NCI-H2227 (cell line): ENCODE measurements at regions not wholly inside any gene's neighbourhood (a gene's known extent, or its start where the extent isn't known, plus 50 kb on each side); places are given as distances from the start of the nearest gene placed in this dataset.
A peak's percentile ranks its signal among the peaks of the same experiment; 100 is the strongest.

Experiments
- DNase-seq: peaks from one replicate; lab custom pipeline; 2025; ENCODE audit not compliant: unreplicated experiment; lab: John Stamatoyannopoulos, UW

DNA sequence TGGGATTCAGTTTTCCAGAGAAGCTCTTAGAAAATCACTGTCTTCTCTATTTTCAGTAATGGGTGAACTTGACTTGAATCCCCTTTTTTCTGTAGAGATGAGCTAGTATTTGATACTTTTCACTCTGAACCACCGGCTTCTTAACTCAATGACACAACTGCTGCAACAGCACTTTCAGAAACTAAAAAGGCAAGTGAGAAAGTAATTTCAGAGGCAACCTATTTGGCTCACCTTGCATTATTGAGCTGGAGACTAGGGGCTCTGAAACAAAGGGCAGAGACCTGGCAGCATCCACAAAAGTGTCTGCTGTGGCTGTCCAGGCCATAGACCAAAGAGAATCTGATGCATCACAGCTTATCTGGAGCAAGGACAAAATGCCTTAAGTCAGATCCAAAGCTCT, 289.8 kb upstream of the IRAK1BP1 start:
- DNase-seq: no peak

DNA sequence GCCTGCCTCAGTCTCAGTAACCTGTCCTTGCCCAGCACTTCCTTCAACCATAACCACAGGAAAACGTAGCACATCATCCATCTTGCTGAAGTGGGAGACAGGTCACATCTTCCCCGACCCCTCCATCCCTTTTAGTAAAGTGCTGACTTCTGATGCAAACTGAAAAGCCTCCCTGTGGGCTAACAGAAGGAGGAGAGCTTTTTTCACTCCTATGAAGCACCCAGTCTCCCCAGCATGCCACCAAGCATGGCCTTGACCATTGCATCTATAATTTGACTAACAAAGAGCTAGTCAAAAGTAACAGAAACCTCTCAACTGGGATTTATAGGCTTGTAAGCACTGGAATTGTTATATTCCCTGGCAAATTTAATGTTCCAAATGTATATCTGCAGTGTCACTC, 288.9 kb upstream of the IRAK1BP1 start:
- DNase-seq: no peak

DNA sequence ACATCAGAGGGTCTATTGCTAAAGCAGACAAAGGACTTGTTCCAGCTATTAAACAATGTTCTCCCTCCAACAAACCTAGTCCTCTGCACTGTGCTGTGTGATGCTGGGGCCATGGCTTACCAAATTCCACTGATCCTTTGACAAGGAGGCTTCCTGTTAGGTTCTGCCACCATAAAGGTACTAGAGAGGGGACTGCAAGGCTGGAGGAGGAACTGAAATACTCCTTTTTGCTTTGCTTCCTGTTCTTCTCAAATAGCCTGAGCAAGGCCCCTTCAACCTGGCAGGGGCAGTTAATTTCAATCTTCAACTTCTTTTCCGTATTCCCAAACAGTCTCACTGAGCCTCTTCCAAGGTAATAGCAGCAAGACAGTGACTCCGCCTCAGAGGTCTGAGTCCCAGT, 286.4 kb upstream of the IRAK1BP1 start:
- DNase-seq: no peak

DNA sequence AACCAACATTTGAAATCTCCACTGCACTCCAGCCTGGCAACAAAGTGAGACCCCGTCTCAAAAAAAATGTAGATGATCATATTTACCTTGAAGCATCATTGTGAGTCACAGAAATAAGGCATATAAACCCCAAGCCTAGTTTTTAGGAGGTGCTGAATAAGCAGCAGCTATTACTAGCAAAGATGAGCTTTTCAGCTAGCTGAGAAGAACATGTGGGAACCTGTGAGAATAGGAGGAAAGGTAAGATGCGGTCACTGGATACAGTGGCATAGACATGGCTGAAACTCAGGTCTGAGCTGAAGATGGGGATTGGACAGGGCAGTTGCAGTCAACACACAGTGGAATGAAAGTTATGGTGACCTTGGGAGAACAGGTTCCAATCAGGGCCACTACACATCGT, 284.3 kb upstream of the IRAK1BP1 start:
- no peak for DNase-seq

DNA sequence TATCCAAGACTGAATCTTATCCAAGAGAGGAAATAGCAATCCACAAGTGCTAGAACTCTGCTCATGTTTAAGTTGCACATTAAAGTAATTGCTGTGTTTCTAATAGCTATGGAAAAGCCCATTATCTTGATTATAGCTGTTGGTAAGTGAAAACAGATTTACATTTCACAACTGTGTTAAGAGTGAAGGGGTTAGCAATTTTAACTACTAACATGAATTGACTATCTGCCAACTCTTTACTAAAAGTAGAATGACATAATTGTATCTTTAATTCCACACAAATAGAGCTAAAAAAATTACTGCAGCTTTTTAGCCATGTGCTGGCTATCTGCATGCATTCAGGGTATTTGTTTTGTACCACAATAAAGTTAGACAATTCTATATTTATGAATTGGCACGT, 277.9 kb upstream of the IRAK1BP1 start:
- DNase-seq: no peak

DNA sequence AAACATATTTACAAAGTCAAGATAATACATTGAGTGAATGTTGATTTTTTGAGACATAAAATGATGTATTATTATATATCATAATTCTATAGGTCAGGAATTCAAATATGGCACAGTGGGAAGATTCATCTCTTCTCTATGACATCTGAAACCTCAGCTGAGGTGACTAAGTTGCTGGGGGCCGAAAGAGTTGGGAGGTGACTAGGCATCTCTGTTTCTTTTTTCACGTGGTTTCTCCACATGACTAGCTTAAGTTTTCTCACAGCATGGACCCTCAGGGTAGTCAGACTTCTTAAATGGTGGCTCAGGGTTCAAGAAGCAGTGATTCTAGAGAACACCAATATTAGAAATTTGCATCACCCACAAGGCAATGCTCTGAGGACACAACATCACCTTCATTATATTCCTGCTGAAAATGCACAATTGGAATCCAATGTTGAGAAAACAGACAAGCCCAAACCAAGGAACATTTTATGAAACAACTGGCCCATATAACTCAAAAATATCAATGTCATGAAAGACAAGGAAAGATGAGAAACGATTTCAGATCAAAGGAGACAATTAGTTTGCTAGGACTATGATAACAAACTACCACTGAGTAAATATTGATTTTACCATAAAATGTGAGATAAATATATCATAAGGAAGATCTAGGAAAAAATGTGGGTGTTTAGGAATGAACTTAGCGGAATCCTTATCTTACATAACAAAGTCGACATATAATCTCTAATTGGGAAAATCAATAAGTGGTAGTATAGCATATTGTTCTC, 273.3 kb upstream of the IRAK1BP1 start:
- no peak for DNase-seq

DNA sequence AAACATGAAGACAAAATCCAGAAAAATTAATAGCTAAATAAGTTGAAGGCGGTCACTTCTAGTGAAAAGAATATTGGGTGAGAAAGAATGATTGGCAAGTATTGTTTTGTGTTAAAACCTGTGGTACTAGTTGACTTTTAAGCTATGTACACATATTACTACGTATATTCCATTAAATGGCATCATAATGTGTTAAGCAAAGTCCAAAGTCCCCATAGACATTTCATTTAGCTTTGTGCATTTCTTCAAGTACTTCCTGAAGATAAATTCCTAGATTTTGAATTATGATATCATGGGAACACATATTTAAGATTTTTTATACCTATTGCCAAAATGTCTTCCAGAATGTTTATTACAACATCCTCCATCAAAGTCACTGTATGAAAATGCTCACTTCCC, 272.7 kb upstream of the IRAK1BP1 start:
- no peak for DNase-seq

DNA sequence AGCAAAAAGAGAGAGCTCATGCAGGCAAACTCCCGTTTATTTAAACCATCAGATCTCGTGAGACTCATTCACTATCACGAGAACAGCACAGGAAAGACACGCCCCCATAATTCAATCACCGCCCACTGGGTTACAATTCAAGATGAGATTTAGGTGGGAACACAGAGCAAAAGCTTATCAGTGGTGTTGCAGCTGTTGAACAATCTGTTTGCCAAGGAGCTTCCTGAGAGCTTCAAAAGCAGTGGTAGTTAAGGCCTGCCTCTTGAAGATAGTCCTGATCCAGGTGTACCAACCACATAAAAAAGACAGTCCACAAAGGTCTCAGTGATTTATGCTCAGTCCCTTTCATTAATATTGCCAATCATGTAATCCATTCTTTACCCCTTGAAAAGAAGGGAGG, 269.4 kb upstream of the IRAK1BP1 start:
- no peak for DNase-seq

DNA sequence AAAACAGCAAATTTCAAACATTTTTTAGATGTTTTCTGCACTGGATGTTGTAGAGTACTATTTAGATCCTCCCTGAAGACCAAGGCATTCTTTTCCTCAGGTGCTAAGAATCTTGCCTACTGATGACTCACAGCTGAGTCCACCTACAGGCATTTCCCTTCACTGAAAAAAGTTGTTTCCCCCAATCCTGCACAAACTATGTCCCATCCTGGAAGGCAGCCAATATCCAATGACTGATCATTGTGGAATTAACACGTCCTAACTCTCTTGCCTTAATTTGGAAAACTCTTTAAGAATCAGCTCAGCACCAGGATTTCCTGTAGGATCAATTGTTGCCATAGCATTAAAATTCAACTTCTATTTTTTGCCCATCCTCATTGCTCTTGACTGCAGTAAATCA, 268.4 kb upstream of the IRAK1BP1 start:
- no peak for DNase-seq

DNA sequence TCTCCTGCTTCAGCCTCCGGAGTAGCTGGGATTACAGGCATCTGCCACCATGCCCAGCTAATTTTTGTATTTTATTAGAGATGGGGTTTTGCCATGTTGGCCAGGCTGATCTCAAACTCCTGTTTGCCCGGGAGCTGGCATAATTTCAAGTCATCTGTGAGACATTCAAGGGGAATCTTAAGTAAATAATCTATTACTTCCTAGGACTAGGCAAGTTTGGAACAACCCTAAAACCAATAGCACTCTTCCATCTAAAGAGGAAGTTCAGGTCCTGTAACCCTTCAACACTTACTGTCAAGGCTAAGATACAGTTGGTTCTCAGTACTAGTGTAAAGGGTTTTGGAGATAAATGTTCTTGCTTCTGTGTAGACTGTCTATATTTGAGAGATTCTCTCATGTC, 267.8 kb upstream of the IRAK1BP1 start:
- no peak for DNase-seq

DNA sequence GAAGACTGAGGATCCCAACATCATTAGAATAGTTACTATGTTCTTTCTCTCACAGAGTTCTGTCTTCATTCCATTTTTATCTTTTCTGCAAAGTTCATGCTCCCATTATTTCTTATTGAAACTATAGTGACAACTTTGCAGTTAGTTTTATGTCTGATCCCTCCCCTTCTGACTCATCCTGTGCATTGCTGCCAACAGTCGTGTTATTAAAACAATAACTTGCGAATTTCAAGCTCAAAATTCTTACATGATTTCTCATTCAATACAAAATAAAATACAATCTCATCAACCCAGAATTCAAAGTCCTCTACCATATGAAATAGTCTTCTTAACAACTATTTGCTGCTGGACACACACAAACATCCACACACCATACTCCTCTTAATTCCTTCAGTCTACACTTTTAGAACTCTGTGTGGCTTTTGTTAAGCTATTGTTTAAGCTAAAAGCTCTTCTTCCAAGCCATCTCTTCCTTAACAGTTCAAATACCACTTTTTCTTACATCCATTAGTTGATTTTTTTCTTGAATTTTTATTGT, 261.4 kb upstream of the IRAK1BP1 start:
- DNase-seq: no peak

DNA sequence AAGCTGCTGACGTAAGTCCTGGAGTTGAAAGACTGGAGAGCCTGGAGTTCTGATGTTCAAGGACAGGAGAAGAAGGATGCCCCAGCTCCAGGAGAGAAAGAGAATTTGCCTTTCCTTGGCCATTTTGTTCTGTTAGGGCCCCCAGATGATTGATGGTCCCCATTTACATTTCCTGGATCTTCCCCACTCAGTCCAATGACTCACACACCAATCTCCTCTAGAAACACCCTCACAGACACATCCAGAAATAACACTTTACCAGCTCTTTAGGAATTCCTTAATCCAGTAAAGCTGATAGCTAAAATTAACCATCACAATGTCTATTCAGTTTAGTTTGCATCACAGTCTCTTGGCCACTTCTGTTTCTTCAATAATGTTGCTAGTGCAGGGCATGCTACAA, 260.2 kb upstream of the IRAK1BP1 start:
- no peak for DNase-seq

DNA sequence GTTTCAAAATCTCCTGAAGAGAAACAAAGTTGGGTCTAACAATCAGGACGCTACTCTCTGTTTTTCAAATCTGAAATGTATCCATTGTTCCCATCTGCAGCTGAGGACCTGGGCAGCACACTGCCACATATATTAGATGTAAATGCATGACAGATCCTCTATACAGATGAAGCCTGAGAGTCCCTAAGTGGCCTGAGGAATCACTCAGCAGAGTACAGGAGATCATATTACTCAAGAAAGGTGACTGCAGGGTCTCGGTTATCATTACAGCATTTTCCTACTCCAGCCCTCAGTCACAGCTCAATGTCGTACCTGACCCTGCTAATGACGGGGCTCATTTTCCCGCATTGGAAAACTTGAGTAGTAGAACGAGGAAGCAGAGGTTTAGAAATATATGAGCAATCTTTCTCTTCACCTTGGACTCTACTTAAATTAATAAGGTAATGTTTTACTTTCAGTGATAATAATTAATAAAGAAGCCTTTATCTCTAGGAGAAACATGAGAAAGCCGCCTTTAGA, 256.2 kb upstream of the IRAK1BP1 start:
- peak; percentile 18 for DNase-seq

DNA sequence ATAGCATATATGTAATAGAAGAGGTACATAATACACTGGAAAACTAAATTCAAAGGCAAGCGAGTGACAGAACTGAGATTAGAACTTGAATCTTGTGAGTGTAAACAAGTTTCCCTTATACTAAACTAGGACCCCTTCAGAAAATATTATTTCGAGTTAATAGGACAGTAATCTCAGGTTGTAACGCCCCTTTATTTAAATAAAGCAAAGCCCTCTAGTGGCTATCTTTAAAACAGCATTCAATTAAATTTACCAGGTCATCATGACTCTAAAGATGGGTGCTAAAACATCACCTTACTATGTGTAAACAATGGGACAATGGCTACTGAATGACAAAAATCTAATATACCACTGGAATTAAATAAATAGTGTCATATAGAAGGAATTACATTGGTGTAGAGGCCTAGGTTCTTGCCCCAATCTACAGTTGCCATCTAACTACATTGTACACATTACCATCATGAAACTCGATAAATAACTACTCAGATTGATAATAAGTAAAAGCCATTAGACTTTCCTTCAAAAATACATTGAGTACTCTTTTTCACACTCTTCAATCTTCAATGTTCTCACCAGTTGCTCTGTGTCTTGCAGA, 255.4 kb upstream of the IRAK1BP1 start:
- no peak for DNase-seq

DNA sequence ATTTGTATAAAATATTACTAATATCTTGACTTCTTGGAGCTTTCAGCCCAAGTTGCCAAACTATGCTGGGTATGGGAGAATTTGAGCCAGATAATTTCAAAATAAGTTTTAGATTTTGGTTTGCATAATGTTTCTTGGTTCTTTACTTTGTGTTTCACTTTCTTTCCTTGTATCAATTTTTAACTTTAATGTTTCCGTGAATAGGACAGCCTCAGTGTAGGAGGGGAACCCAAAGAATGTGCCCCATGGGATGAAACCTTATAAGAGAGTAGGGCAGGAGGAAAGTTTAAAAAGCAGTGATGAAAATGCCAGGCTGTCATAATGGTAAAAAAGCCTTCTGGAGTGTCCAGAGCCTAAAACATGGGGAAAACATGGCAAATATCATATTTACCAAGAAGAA, 252.4 kb upstream of the IRAK1BP1 start:
- DNase-seq: no peak

DNA sequence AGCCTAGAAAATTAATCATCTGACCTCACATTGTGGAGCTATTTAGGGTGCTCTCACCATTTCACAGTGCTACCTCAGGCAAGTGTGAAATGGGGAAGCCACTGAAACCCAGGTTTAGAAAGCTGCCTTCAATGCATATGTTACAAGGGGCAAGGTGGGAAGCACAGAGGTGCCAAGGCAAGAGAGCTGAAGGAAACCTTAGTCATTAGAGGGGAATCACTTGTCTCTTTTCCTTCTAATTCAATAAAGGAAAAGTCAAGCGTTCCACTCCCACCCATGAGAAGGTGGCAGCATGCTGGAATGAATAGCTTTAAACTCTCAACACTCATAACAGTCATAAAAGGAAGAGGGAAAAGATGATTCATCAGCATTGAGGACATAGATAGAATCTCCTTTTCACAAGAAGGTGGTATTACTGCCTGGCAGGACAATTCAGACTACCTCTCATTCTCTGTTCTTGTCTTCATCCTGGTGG, 251.9 kb upstream of the IRAK1BP1 start:
- no peak for DNase-seq

DNA sequence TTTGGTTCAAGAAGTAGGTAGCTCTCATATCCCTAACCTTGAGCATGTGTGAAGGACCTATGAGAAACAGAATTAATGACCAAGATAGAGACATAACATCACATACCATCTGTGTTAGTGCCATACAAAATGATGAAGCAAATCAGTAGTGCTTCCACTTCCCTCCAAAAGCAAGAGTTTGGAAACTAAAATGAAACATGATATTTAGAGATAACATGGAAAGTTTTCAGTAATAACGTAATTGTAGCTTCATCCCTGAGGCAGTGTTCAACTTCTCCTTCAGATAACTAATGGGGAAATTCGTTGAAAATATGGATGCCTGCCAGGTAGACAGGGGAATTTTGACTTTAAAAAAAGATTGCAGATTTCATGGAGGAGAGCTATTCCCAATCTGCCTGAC, 248.4 kb upstream of the IRAK1BP1 start:
- no peak for DNase-seq

DNA sequence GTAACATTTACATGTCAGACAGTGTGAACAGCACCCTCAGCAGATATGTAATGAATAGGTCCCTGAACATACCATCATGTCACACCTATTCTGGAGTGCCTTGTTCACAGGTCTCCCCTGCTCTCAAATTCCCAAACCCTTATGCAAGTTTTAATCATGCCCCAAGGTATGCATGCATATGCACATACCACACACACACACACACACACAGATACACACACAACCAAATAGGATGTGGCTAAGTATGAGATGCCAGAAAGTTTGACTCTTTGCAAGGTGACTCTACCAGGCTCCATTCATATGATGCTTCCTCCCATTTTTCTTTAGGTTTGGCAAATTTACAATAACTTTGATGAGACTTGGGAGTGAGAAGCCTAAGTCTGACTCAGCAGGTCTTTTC, 243.8 kb upstream of the IRAK1BP1 start:
- no peak for DNase-seq

DNA sequence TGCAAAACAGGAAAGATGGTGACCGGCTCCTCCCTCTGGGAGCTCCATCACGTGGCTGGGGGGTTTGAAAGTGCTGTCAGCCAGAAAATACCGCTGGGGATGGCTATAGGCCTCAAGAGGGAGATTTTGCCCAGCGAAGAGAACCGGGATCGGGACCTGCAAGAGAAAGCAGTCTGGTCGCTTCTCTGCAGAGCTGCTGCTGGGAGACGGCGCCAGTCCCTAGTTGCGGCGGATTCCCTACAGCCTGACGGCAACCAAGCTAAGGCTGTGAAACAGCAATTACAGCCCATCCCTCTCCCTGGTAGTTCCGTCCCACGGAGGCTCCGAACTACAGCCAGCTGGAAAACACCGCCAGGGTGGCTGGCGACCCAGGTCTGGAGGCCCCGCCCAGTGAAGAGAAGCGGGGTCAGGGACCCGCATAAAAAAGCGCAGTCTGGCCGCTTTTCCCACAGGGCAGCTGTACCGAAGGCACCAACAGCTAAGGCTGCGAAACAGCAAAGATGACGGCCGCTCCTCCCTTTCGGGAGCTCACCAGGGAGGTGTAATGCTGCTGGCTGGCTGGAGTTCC, 238.1 kb upstream of the IRAK1BP1 start:
- peak; percentile 19 for DNase-seq

DNA sequence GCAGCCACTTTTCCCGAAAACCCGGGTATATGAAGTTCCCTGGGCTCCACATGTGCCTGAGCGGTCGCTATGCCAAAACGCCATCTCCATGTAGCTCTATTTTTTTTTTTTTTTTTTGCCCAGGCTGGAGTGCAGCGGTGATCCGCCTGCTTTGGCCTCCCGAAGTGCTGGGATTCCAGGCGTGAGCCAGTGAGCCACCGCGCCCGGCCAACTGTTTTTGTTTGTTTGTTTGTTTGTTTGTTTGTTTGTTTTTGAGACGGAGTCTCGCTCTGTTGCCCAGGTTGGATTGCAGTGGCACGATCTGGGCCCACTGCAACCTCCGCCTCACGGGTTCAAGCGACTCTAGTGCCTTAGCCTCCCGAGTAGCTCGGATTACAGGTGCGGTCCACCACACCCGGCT, 237.5 kb upstream of the IRAK1BP1 start:
- DNase-seq: no peak

DNA sequence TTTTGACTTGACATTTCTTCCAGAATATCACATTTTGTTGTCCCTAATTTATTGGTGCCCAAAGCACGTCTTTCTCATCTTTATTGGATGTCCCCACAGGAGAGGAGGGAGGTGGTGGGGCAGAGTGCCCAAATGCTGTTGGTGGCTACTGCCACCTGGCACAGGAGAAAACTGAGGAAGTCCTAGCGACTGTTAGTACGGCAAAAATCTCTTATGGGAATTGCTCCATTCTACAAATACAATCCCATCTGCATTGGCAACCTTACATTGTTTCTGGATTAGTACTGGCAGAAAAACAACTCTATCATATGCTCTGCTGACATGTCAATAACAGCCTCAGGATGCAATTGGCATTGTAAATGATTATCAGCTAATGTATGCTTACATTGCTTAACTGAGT, 235.4 kb upstream of the IRAK1BP1 start:
- DNase-seq: no peak
